ENCODE measurements at regions not wholly inside any gene's neighbourhood (a gene's known extent, or its start where the extent isn't known, plus 50 kb on each side); places are given as distances from the start of the nearest gene placed in this dataset.

DNA sequence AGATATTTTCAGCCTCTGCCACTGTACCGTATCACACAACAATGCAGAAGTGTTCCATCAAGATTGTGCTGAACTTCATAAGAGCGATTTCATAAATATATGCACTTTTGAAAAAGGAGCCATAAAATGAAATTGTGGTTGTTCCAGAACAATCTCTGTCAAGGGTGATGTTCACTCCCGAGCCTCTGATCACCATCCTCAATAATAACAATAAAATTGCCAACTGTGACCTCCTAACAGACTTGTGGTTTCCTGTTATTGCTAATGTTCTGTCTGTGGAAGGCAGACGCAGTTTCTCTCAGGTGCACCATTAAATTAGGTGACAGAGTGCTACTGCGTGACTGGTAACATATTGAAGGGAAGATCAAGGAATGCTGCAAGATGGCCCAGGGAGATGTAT, 383.7 kb downstream of the SOCS6 start:
- TF ChIP-seq, protein P1, sequence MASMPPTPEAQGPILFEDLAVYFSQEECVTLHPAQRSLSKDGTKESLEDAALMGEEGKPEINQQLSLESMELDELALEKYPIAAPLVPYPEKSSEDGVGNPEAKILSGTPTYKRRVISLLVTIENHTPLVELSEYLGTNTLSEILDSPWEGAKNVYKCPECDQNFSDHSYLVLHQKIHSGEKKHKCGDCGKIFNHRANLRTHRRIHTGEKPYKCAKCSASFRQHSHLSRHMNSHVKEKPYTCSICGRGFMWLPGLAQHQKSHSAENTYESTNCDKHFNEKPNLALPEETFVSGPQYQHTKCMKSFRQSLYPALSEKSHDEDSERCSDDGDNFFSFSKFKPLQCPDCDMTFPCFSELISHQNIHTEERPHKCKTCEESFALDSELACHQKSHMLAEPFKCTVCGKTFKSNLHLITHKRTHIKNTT (CRISPR knock-in tag; IDR thresholded peaks at IDR 0.05), result no peak
- TF ChIP-seq TAF1 (CRISPR knock-in tag; IDR thresholded peaks at IDR 0.05) (no peak), ZBTB7A (CRISPR knock-in tag; IDR thresholded peaks at IDR 0.05) (no peak), RNF2 (conservative IDR thresholded peaks at IDR 0.05; ENCODE audit: low read depth) (no peak), RXRA (CRISPR knock-in tag; IDR thresholded peaks at IDR 0.05) (no peak), NONO (IDR thresholded peaks at IDR 0.05) (no peak), NONO (CRISPR knock-in tag; conservative IDR thresholded peaks at IDR 0.05) (no peak)
- TF ChIP-seq, protein P2, sequence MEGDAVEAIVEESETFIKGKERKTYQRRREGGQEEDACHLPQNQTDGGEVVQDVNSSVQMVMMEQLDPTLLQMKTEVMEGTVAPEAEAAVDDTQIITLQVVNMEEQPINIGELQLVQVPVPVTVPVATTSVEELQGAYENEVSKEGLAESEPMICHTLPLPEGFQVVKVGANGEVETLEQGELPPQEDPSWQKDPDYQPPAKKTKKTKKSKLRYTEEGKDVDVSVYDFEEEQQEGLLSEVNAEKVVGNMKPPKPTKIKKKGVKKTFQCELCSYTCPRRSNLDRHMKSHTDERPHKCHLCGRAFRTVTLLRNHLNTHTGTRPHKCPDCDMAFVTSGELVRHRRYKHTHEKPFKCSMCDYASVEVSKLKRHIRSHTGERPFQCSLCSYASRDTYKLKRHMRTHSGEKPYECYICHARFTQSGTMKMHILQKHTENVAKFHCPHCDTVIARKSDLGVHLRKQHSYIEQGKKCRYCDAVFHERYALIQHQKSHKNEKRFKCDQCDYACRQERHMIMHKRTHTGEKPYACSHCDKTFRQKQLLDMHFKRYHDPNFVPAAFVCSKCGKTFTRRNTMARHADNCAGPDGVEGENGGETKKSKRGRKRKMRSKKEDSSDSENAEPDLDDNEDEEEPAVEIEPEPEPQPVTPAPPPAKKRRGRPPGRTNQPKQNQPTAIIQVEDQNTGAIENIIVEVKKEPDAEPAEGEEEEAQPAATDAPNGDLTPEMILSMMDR (CRISPR knock-in tag; IDR thresholded peaks at IDR 0.05), result no peak
- TF ChIP-seq, protein P3, sequence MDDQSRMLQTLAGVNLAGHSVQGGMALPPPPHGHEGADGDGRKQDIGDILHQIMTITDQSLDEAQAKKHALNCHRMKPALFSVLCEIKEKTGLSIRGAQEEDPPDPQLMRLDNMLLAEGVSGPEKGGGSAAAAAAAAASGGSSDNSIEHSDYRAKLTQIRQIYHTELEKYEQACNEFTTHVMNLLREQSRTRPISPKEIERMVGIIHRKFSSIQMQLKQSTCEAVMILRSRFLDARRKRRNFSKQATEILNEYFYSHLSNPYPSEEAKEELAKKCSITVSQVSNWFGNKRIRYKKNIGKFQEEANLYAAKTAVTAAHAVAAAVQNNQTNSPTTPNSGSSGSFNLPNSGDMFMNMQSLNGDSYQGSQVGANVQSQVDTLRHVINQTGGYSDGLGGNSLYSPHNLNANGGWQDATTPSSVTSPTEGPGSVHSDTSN (CRISPR knock-in tag; IDR thresholded peaks at IDR 0.05; ENCODE audit: borderline replicate concordance), result no peak

Data from HepG2 (cell line).